ENCODE measurements at regions not wholly inside any gene's neighbourhood (a gene's known extent, or its start where the extent isn't known, plus 50 kb on each side); places are given as distances from the start of the nearest gene placed in this dataset.

GRCh38 chr6:3908961-3909360 is 59.8 kb downstream of the FAM50B start:
- TF ChIP-seq CTCF (IDR thresholded peaks at IDR 0.05) (no peak), POLR2A (IDR thresholded peaks at IDR 0.05) (no peak)
